Choroid plexus epithelial cell (primary cell): ENCODE measurements at regions not wholly inside any gene's neighbourhood (a gene's known extent, or its start where the extent isn't known, plus 50 kb on each side); places are given as distances from the start of the nearest gene placed in this dataset.

Experiments
- DNase-seq: peaks from one replicate; pipeline ENCODE4 v3.0.0-alpha.2; 2010; ENCODE audit warnings: low read depth
- H3K4me3 ChIP-seq: 2 replicates; pipeline ENCODE4 v1.5.1; 2011; ENCODE audit warnings: low read depth, mild to moderate bottlenecking, control low read depth, low read length, moderate library complexity
- TF ChIP-seq, protein P1 (sequence below): conservative IDR thresholded peaks from 2 replicates; pipeline ENCODE4 v1.5.1; 2011; ENCODE audit warnings: low read depth, mild to moderate bottlenecking, control low read depth, inconsistent platforms, low read length, moderate library complexity

DNA sequence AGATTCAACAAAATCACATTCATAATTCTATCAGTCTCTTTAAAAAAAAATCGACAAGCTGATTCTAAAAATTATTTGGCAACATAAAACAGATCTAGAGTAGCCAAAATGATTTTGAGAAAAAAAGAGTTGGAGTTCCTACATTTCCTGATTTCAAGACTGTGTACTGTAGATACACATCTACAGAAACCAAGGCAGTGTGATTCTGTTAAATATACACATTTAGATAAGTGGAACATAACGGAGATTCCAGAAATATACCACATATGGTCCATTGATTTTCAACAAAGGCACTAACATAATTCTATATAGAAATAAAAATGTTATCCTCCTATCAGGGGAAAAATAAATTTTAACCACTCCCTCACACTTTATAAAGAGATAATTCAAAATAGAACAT lies 467.0 kb downstream of the ADRA2A start:
- DNase-seq, result no peak
- TF ChIP-seq, protein P1, sequence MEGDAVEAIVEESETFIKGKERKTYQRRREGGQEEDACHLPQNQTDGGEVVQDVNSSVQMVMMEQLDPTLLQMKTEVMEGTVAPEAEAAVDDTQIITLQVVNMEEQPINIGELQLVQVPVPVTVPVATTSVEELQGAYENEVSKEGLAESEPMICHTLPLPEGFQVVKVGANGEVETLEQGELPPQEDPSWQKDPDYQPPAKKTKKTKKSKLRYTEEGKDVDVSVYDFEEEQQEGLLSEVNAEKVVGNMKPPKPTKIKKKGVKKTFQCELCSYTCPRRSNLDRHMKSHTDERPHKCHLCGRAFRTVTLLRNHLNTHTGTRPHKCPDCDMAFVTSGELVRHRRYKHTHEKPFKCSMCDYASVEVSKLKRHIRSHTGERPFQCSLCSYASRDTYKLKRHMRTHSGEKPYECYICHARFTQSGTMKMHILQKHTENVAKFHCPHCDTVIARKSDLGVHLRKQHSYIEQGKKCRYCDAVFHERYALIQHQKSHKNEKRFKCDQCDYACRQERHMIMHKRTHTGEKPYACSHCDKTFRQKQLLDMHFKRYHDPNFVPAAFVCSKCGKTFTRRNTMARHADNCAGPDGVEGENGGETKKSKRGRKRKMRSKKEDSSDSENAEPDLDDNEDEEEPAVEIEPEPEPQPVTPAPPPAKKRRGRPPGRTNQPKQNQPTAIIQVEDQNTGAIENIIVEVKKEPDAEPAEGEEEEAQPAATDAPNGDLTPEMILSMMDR, result no peak
- no peak overlapping the region for H3K4me3 ChIP-seq

DNA sequence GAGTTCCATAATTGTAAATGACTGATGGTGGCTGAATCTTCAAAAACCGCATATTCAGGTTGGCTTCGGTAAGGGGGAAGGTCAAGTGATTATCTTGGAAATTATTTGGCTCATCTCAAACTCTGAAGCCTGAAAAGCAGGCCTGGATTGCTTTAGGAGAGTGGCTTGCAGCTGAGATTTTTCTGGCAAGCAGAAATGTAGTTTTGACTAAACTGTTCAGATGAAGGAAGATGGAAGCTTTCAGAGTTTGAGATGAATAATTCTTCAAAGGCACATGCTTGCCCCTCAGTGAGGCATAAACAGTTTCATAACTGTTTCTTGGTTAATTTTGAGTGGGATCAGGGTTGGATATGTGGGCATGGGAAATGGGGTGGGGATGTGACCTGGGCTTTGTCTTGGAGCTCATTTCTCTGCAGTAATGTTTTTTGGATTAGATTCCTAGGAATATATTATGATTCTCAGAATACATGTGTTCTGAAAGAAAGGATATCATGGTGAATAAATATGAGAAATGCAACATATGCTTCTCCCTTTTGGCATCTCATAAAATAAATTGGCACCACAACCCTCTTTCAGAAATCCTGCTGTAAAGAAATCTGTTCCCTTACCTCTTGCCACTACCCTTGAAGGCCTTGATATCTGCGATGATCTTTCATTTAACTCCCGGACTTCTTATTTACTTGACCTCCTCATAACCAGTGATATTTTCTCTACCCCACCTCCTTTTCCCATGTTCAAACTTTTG lies 469.2 kb downstream of the ADRA2A start:
- H3K4me3 ChIP-seq, result no peak overlapping the region
- TF ChIP-seq, protein P1, result no peak
- DNase-seq, result no peak

DNA sequence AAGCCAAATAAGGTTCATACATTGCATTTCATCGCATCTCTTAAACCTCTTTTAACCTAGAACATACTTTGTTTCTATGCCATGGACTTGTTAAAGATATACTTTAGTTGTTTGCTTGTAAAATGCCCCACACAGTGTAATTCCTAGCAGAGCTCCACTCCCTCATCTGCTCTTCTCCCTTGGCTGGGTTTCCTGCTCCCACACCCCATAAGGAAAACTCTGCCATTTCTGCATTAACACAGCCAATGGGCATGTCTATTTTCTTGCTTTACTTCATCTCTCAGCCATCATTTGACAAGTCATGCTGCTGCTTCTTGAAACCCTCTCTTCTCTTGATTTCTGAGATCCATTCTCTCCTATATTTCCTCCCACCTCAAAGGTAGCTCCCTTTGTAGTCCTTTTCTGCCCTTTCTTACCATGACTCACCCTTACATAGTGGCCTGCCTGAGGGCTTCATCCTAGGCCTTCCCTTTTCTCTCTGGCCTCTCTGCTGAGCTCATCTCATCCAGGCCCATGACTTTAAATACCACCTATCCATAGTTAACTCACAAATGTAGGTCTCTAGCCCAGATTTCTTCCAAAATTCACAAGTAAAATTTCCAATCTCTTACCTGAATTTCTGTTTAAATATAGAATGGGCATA lies 471.4 kb downstream of the ADRA2A start:
- no peak overlapping the region for H3K4me3 ChIP-seq
- TF ChIP-seq, protein P1, result no peak
- DNase-seq, result no peak

DNA sequence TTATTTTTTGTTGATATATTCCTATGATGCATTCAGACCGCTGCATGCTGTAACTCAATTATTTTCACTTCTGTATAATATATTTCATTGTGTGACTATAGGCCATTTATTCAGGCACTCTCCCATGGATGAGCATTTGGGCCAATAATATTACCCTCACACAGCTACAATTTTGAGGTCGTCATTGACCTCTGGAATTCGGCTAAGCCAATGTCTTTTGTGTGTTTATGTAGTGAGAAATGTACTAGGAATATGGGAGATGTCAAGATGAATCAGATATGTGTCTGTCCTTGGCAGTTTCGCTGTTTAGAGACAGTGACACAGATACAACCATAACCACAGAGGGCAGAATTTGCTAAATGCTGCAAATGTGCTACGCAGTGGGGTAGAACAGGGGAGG lies 474.2 kb downstream of the ADRA2A start:
- TF ChIP-seq, protein P1, result no peak
- no peak overlapping the region for H3K4me3 ChIP-seq
- DNase-seq, result no peak

DNA sequence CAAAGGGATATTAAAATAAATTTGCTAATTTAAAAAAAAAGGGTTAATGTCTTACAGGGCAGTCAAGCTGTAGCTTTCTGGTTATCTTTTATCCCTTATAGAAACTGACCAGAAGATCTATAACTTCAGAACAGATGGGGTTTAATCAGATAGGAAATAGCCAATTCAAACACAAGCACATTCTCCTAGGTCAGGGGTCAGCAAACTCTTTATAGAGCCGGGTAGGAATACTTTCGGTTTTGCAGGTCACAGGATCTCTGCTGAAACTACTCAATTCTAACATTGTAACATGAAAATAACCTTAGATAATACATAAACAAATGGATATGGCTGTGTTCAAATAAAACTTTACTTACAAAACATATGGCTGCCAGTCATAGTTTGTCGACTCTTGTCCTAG lies 479.8 kb downstream of the ADRA2A start:
- TF ChIP-seq, protein P1, result no peak
- H3K4me3 ChIP-seq, result no peak overlapping the region
- DNase-seq, result no peak

DNA sequence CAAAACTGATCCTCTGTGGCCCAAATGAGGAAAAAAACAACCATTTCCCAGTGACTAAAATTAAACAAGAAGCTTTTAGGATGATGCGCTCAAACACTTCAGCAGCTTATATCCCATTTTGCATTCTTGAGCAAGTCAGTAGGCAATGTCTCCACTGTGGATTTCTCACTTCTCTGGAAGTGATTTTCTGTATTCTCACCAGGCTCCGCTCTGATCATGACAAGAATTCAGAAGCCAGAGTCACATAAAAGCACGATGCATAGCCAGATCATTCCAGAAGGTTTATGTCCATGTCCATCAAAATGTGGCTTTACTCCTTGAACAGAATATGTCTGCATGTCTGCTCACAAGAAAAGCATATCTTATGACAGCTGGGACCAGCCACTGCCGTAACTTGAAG lies 481.4 kb downstream of the ADRA2A start:
- TF ChIP-seq, protein P1, result no peak
- DNase-seq, result no peak
- H3K4me3 ChIP-seq, result no peak overlapping the region

DNA sequence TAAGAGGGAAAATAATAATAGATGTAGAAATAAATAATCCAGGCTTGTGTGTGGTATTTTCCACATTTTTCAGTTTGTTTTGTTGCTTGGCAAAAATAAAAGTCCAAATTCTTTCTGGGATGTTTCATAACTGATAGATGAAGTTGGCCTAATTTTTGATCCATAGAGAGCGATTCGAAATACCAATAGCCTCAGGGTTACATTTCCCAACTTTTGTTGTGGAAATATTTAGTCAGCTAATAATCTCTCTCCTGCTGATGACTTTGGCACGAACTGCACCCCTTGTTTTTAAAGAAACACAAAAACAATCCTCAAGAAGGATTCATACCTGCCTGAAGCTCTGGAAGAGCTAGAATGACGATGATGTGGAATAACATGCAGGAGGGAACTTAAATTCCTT lies 483.2 kb downstream of the ADRA2A start:
- no peak for DNase-seq
- TF ChIP-seq, protein P1, result no peak

More for the DNA sequence above, 483.2 kb downstream of the ADRA2A start:
- H3K4me3 ChIP-seq, result no peak overlapping the region
